HG03280 (cell line): ENCODE measurements at regions not wholly inside any gene's neighbourhood (a gene's known extent, or its start where the extent isn't known, plus 50 kb on each side); places are given as distances from the start of the nearest gene placed in this dataset.
"Not testable (repeated sequence)": the region's sequence is repeated elsewhere in the genome, so short reads cannot be mapped to it uniquely, and the experiment has no call there.

ENCODE experiments used
- ATAC-seq: cut with Tn5 transposase; IDR thresholded peaks from one replicate; pipeline ENCODE4 v1.9.1; 2021; ENCODE audit warnings: mild to moderate bottlenecking, moderate library complexity; ENCODE audit not compliant: unreplicated experiment

- ATAC-seq, result no peak
These were observed 57.9 kb downstream of the PYDC2 start for GRCh38 chr3:191518861-191519260.

- no peak for ATAC-seq
These were observed 60.1 kb downstream of the PYDC2 start for GRCh38 chr3:191521055-191521454.

GRCh38 chr3:191523148-191523547 is 62.2 kb downstream of the PYDC2 start:
- no peak for ATAC-seq

- no peak for ATAC-seq
These were observed 67.6 kb downstream of the PYDC2 start for GRCh38 chr3:191528589-191528988.

- ATAC-seq, result no peak
These were observed 69.0 kb downstream of the PYDC2 start for GRCh38 chr3:191529992-191530391.

- ATAC-seq, result no peak
These were observed 70.5 kb downstream of the PYDC2 start for GRCh38 chr3:191531434-191531972.

GRCh38 chr3:191543018-191543417 is 82.1 kb downstream of the PYDC2 start:
- ATAC-seq, result no peak

- ATAC-seq, result no peak
These were observed 82.9 kb downstream of the PYDC2 start for GRCh38 chr3:191543897-191544296.

- no peak for ATAC-seq
These were observed 88.4 kb downstream of the PYDC2 start for GRCh38 chr3:191549357-191549756.

- no peak for ATAC-seq
These were observed 94.1 kb downstream of the PYDC2 start for GRCh38 chr3:191555037-191555436.

- ATAC-seq, result no peak
These were observed 96.4 kb downstream of the PYDC2 start for GRCh38 chr3:191557322-191557721.

GRCh38 chr3:191563722-191564121 is 102.8 kb downstream of the PYDC2 start:
- ATAC-seq, result no peak

- ATAC-seq, result no peak
These were observed 105.5 kb downstream of the PYDC2 start for GRCh38 chr3:191566469-191566868.

GRCh38 chr3:191568206-191568605 is 107.2 kb downstream of the PYDC2 start:
- no peak for ATAC-seq

GRCh38 chr3:191592105-191592504 is 131.1 kb downstream of the PYDC2 start:
- no peak for ATAC-seq

GRCh38 chr3:191593486-191593885 is 132.5 kb downstream of the PYDC2 start:
- no peak for ATAC-seq

GRCh38 chr3:191615511-191615910 is 154.5 kb downstream of the PYDC2 start:
- not testable (repeated sequence) for ATAC-seq

- ATAC-seq, result no peak
These were observed 163.3 kb downstream of the PYDC2 start for GRCh38 chr3:191624299-191624698.

GRCh38 chr3:191627064-191627463 is 166.1 kb downstream of the PYDC2 start:
- no peak for ATAC-seq

GRCh38 chr3:191628571-191628970 is 167.6 kb downstream of the PYDC2 start:
- no peak for ATAC-seq

- ATAC-seq, result no peak
These were observed 170.5 kb downstream of the PYDC2 start for GRCh38 chr3:191631496-191631895.

- no peak for ATAC-seq
These were observed 173.9 kb downstream of the PYDC2 start for GRCh38 chr3:191634902-191635301.

GRCh38 chr3:191637611-191638010 is 176.6 kb downstream of the PYDC2 start:
- no peak for ATAC-seq
